ENCODE measurements at regions not wholly inside any gene's neighbourhood (a gene's known extent, or its start where the extent isn't known, plus 50 kb on each side); places are given as distances from the start of the nearest gene placed in this dataset.

GRCh38 chr2:60352491-60353405, 200.7 kb downstream of the BCL11A start:
- H3K4me3 ChIP-seq (ENCODE audit: low read length), result no peak overlapping the region

GRCh38 chr2:60351802-60352201, 201.7 kb downstream of the BCL11A start:
- no peak overlapping the region for H3K27ac ChIP-seq (ENCODE audit: low read length)
- no peak overlapping the region for H2AFZ ChIP-seq (ENCODE audit: low read length)
- H4K20me1 ChIP-seq (ENCODE audit: insufficient read depth, low read length), result no peaks in the 10 kb centered on the region
- TF ChIP-seq, protein P1, sequence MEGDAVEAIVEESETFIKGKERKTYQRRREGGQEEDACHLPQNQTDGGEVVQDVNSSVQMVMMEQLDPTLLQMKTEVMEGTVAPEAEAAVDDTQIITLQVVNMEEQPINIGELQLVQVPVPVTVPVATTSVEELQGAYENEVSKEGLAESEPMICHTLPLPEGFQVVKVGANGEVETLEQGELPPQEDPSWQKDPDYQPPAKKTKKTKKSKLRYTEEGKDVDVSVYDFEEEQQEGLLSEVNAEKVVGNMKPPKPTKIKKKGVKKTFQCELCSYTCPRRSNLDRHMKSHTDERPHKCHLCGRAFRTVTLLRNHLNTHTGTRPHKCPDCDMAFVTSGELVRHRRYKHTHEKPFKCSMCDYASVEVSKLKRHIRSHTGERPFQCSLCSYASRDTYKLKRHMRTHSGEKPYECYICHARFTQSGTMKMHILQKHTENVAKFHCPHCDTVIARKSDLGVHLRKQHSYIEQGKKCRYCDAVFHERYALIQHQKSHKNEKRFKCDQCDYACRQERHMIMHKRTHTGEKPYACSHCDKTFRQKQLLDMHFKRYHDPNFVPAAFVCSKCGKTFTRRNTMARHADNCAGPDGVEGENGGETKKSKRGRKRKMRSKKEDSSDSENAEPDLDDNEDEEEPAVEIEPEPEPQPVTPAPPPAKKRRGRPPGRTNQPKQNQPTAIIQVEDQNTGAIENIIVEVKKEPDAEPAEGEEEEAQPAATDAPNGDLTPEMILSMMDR (IDR thresholded peaks at IDR 0.05; ENCODE audit: low read length), result no peak
- TF ChIP-seq EZH2phosphoT487 (IDR thresholded peaks at IDR 0.05; ENCODE audit: low read length), result no peak
- no peak for TF ChIP-seq EZH2 (optimal IDR thresholded peaks at IDR 0.05; ENCODE audit: low read depth, low read length)
- H3K27me3 ChIP-seq (replicated peaks; ENCODE audit: insufficient read depth, low read length), result no peaks in the 10 kb centered on the region
- no peaks in the 10 kb centered on the region for H3K79me2 ChIP-seq (ENCODE audit: low read length)
- H3K4me3 ChIP-seq (ENCODE audit: low read length), result no peak overlapping the region
- no peak overlapping the region for H3K9ac ChIP-seq (ENCODE audit: low read length)
- no peaks in the 10 kb centered on the region for H3K9me3 ChIP-seq (replicated peaks; ENCODE audit: insufficient read depth, low read length)
- DNase-seq, result no peak
- peaks cover 39% of the 10 kb centered on the region for H3K4me1 ChIP-seq (ENCODE audit: low read length)
- H3F3A ChIP-seq (ENCODE audit: insufficient read depth, low read length), result peaks cover 26% of the 10 kb centered on the region
- no peaks in the 10 kb centered on the region for H3K36me3 ChIP-seq (replicated peaks; ENCODE audit: insufficient read depth, low read length)
- H3K4me2 ChIP-seq (ENCODE audit: low read depth, low read length), result no peak overlapping the region
- H3K9me2 ChIP-seq (replicated peaks; ENCODE audit: insufficient read depth, low read length), result no peaks in the 10 kb centered on the region

More at GRCh38 chr2:60352491-60353405, 200.7 kb downstream of the BCL11A start:
- Histone ChIP-seq H3K4me1 (ENCODE audit: low read length) (peaks cover 41% of the 10 kb centered on the region), H2AFZ (ENCODE audit: low read length) (no peak overlapping the region; the same call in 1 of the 2 replicates), H4K20me1 (ENCODE audit: insufficient read depth, low read length) (no peaks in the 10 kb centered on the region), H3K79me2 (ENCODE audit: low read length) (no peaks in the 10 kb centered on the region), H3K27me3 (replicated peaks; ENCODE audit: insufficient read depth, low read length) (no peaks in the 10 kb centered on the region), H3K9ac (ENCODE audit: low read length) (no peak overlapping the region), H3K9me2 (replicated peaks; ENCODE audit: insufficient read depth, low read length) (no peaks in the 10 kb centered on the region), H3K4me2 (ENCODE audit: low read depth, low read length) (no peak overlapping the region), H3K36me3 (replicated peaks; ENCODE audit: insufficient read depth, low read length) (no peaks in the 10 kb centered on the region), H3K9me3 (replicated peaks; ENCODE audit: insufficient read depth, low read length) (no peaks in the 10 kb centered on the region), H3K27ac (ENCODE audit: low read length) (no peak overlapping the region), H3F3A (ENCODE audit: insufficient read depth, low read length) (peaks cover 26% of the 10 kb centered on the region)
- DNase-seq, result no peak
- no peak for TF ChIP-seq EZH2 (optimal IDR thresholded peaks at IDR 0.05; ENCODE audit: low read depth, low read length)

- no peak for DNase-seq
- Histone ChIP-seq H3K4me1 (ENCODE audit: low read length) (peaks cover 39% of the 10 kb centered on the region), H3K79me2 (ENCODE audit: low read length) (no peaks in the 10 kb centered on the region), H3K9me3 (replicated peaks; ENCODE audit: insufficient read depth, low read length) (no peaks in the 10 kb centered on the region), H3K4me3 (ENCODE audit: low read length) (no peak overlapping the region), H4K20me1 (ENCODE audit: insufficient read depth, low read length) (no peaks in the 10 kb centered on the region), H3F3A (ENCODE audit: insufficient read depth, low read length) (peaks cover 24% of the 10 kb centered on the region), H3K27ac (ENCODE audit: low read length) (no peak overlapping the region), H3K36me3 (replicated peaks; ENCODE audit: insufficient read depth, low read length) (no peaks in the 10 kb centered on the region), H3K9me2 (replicated peaks; ENCODE audit: insufficient read depth, low read length) (no peaks in the 10 kb centered on the region), H2AFZ (ENCODE audit: low read length) (no peak overlapping the region), H3K27me3 (replicated peaks; ENCODE audit: insufficient read depth, low read length) (no peaks in the 10 kb centered on the region), H3K9ac (ENCODE audit: low read length) (no peak overlapping the region), H3K4me2 (ENCODE audit: low read depth, low read length) (no peak overlapping the region)
- TF ChIP-seq, protein P1 (IDR thresholded peaks at IDR 0.05; ENCODE audit: low read length), result no peak
- TF ChIP-seq EZH2phosphoT487 (IDR thresholded peaks at IDR 0.05; ENCODE audit: low read length), result no peak
- TF ChIP-seq EZH2 (optimal IDR thresholded peaks at IDR 0.05; ENCODE audit: low read depth, low read length), result no peak
These were observed 202.1 kb downstream of the BCL11A start for GRCh38 chr2:60351321-60351720.

- Histone ChIP-seq H3K27ac (ENCODE audit: low read length) (no peak overlapping the region), H3K4me2 (ENCODE audit: low read depth, low read length) (no peak overlapping the region), H4K20me1 (ENCODE audit: insufficient read depth, low read length) (no peaks in the 10 kb centered on the region), H3K36me3 (replicated peaks; ENCODE audit: insufficient read depth, low read length) (no peaks in the 10 kb centered on the region), H3K27me3 (replicated peaks; ENCODE audit: insufficient read depth, low read length) (no peaks in the 10 kb centered on the region), H3K4me1 (ENCODE audit: low read length) (peaks cover 36% of the 10 kb centered on the region), H3F3A (ENCODE audit: insufficient read depth, low read length) (peaks cover 19% of the 10 kb centered on the region), H3K9me3 (replicated peaks; ENCODE audit: insufficient read depth, low read length) (no peaks in the 10 kb centered on the region), H3K79me2 (ENCODE audit: low read length) (no peaks in the 10 kb centered on the region), H2AFZ (ENCODE audit: low read length) (no peak overlapping the region), H3K9ac (ENCODE audit: low read length) (no peak overlapping the region), H3K9me2 (replicated peaks; ENCODE audit: insufficient read depth, low read length) (no peaks in the 10 kb centered on the region), H3K4me3 (ENCODE audit: low read length) (no peak overlapping the region)
- TF ChIP-seq EZH2 (optimal IDR thresholded peaks at IDR 0.05; ENCODE audit: low read depth, low read length) (no peak), EZH2phosphoT487 (IDR thresholded peaks at IDR 0.05; ENCODE audit: low read length) (no peak)
- TF ChIP-seq, protein P1 (IDR thresholded peaks at IDR 0.05; ENCODE audit: low read length), result no peak
- DNase-seq, result no peak
These were observed 202.7 kb downstream of the BCL11A start for GRCh38 chr2:60350791-60351190.

Data from MM.1S (cell line).